ENCODE measurements at regions not wholly inside any gene's neighbourhood (a gene's known extent, or its start where the extent isn't known, plus 50 kb on each side); places are given as distances from the start of the nearest gene placed in this dataset.

DNA sequence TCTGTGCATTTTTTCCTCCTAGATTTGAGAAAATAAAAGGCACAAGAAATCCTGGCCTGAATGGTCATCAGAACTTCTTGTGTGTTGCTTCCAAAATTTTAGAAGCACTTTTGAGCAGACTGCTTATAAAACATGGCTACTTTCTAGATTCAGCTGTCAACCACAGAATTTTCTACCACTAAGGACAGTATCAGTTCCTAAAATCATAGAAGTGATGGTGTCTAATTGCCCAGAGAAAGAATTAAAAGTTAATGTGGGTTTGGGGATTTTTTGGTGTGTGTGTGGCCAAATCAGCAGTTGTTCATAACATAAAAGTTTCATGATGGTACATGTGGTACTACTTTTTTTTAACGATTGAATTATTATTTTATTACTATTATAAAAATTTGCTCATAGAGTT, 171.4 kb upstream of the SNX7 start:
- Histone ChIP-seq H3K36me3 (no peaks in the 10 kb centered on the region), H3K9me3 (no peaks in the 10 kb centered on the region), H3K27me3 (no peaks in the 10 kb centered on the region), H3K4me1 (no peaks in the 10 kb centered on the region), H3K4me3 (no peak overlapping the region), H3K27ac (no peak overlapping the region)
- WGBS, 2 donors = 70 to 96% methylated on average over 1 of the region's 1 CpG
- DNase-seq = no peak
- intact Hi-C loops (cut with DNase I) = no loop called here
- TF ChIP-seq POLR2AphosphoS5 (IDR thresholded peaks at IDR 0.05) = no peak

DNA sequence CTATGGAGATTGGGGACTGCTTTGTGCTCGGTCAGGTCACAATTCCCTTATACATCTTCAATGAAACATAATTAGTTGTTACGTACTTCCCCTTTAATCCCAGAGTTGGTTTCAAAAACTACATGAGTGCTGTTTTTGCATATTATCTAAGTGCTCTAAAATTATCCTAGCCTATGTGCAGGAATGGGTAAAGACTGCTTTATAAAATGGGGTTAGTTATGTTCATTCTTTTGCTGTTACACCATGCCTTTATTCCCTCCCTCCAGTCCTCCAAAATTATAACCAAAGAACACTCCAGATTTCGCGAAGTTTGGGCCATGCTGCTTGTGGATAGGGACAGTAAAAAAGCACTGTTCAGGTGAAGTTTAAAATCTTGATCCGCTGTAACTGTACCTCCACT, 173.9 kb upstream of the SNX7 start:
- 90 to 92% methylated on average over 5 of the region's 5 CpGs for WGBS, 2 donors
- no peak for DNase-seq
- Histone ChIP-seq H3K36me3 (no peaks in the 10 kb centered on the region), H3K9me3 (no peaks in the 10 kb centered on the region), H3K27me3 (no peaks in the 10 kb centered on the region), H3K4me3 (no peak overlapping the region), H3K4me1 (no peaks in the 10 kb centered on the region), H3K27ac (no peak overlapping the region)
- intact Hi-C loops (cut with DNase I) = no loop called here
- TF ChIP-seq EP300 (IDR thresholded peaks at IDR 0.05) (no peak), CTCF (IDR thresholded peaks at IDR 0.05) (no peak), POLR2AphosphoS5 (IDR thresholded peaks at IDR 0.05) (no peak), POLR2A (IDR thresholded peaks at IDR 0.05) (no peak)

DNA sequence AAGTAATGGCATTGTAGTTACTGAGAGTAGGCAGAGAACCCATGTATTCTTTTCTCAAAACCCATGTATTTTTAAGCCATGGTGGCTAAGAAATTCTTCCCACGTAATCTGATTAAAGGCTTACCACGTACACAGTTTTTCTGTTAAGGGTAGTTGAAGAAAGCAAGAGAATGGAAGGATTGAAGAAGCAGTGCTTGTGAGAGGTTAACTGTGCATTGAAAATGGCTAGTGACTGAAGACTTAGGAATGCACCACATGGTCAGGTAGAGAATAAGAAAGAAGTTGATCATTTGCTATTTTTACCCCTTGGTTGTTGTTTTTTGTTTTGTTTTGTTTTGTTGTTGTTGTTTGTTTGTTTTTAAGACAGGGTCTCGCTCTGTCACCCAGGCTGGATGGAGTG, 178.9 kb upstream of the SNX7 start:
- Histone ChIP-seq H3K4me1 (no peaks in the 10 kb centered on the region), H3K9me3 (no peaks in the 10 kb centered on the region), H3K27me3 (no peaks in the 10 kb centered on the region), H3K4me3 (no peak overlapping the region), H3K36me3 (no peaks in the 10 kb centered on the region), H3K27ac (no peak overlapping the region)
- no peak for TF ChIP-seq POLR2A (IDR thresholded peaks at IDR 0.05)
- no peak for TF ChIP-seq EP300 (IDR thresholded peaks at IDR 0.05)
- TF ChIP-seq POLR2AphosphoS5 (IDR thresholded peaks at IDR 0.05) = no peak
- no peak for TF ChIP-seq CTCF (IDR thresholded peaks at IDR 0.05)
- 90 to 91% methylated on average over 3 of the region's 3 CpGs for WGBS, 2 donors
- no peak for DNase-seq
- intact Hi-C loops (cut with DNase I) = no loop called here

GRCh38 chr1:98480271-98480670, 181.2 kb upstream of the SNX7 start:
- H3K27ac ChIP-seq = no peak overlapping the region
- no peak overlapping the region for H3K4me3 ChIP-seq
- H3K27me3 ChIP-seq = no peaks in the 10 kb centered on the region
- H3K36me3 ChIP-seq = no peaks in the 10 kb centered on the region
- no peak for TF ChIP-seq POLR2A (IDR thresholded peaks at IDR 0.05)
- no peak for TF ChIP-seq EP300 (IDR thresholded peaks at IDR 0.05)
- DNase-seq = no peak
- WGBS, 2 donors = 55 to 66% methylated on average over 2 of the region's 2 CpGs
- H3K9me3 ChIP-seq = no peaks in the 10 kb centered on the region
- no peaks in the 10 kb centered on the region for H3K4me1 ChIP-seq
- intact Hi-C loops (cut with DNase I) = no loop called here

DNA sequence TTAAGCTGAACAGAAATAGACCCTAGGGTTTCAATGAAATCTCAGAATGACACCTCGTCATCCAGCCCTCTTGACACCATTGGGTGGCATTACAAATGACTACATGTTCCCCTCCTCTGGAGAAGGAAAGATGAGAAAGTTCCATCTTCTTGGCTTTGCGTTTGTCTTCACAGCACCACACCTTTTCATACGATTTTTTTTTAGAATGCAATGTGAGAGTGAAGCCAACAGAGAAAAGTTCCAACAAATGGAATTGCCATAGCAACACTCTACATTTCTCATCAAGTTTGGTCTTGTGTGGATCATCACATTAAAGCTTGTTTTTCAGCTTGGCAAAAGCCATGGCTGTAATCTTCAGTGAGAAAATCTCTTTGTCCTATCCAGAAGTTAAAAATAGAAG, 183.4 kb upstream of the SNX7 start:
- Histone ChIP-seq H3K4me3 (no peak overlapping the region), H3K9me3 (no peaks in the 10 kb centered on the region), H3K4me1 (no peaks in the 10 kb centered on the region), H3K27me3 (no peaks in the 10 kb centered on the region), H3K27ac (no peak overlapping the region), H3K36me3 (no peaks in the 10 kb centered on the region)
- TF ChIP-seq POLR2A (IDR thresholded peaks at IDR 0.05) (no peak), EP300 (IDR thresholded peaks at IDR 0.05) (no peak), CTCF (IDR thresholded peaks at IDR 0.05) (no peak), POLR2AphosphoS5 (IDR thresholded peaks at IDR 0.05) (no peak)
- no peak for DNase-seq
- 64 to 78% methylated on average over 3 of the region's 3 CpGs for WGBS, 2 donors
- intact Hi-C loops (cut with DNase I) = no loop called here

- Histone ChIP-seq H3K36me3 (no peaks in the 10 kb centered on the region), H3K27ac (no peak overlapping the region), H3K4me3 (no peak overlapping the region), H3K9me3 (no peaks in the 10 kb centered on the region), H3K27me3 (no peaks in the 10 kb centered on the region), H3K4me1 (no peaks in the 10 kb centered on the region)
- TF ChIP-seq POLR2A (IDR thresholded peaks at IDR 0.05) (no peak), POLR2AphosphoS5 (IDR thresholded peaks at IDR 0.05) (no peak), CTCF (IDR thresholded peaks at IDR 0.05) (no peak), EP300 (IDR thresholded peaks at IDR 0.05) (no peak)
- intact Hi-C loops (cut with DNase I) = no loop called here
- 62 to 72% methylated on average over 2 of the region's 2 CpGs for WGBS, 2 donors
- DNase-seq = no peak
Measured at GRCh38 chr1:98472878-98473277, 188.6 kb upstream of the SNX7 start.
